ENCODE measurements at regions not wholly inside any gene's neighbourhood (a gene's known extent, or its start where the extent isn't known, plus 50 kb on each side); places are given as distances from the start of the nearest gene placed in this dataset.

DNA sequence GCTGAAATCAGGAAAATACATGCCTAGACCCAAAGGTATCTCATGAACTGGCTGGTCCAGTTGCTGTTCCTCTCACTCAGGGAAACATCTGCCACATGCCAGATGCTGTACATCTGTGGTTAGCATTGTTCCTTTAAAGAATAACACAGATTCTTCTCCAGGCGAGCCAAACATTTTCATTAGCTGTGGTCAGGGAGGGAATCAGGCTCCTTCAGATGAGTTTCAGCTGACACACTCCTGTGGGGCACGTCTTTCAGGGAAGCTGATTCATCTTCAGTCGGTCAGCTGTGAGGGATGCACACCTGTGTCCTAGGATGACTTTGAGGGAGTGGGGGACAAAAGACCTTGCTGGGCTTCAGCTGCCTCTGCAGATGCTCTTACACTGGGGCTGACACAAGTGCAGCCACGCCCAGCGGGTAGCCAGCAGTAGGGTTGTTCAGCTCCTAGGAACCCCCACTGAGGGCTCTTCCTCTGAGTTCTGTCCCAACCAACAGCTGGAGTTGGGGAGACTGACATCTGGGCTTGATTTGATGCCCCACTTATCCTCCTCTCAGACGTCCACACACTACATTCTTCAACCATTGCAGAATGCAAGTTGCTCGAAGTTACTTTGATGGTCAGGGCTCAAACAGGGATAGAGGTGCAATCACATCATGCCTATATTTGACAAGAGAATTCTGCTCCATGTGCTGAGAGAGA, 155.0 kb downstream of the NUAK1 start:
- TF ChIP-seq POLR2AphosphoS5 (IDR thresholded peaks at IDR 0.05) (no peak), CTCF (IDR thresholded peaks at IDR 0.05) (no peak)

Data from upper lobe of left lung (tissue), 4 donors.